OCI-LY3 (cell line): ENCODE measurements at regions not wholly inside any gene's neighbourhood (a gene's known extent, or its start where the extent isn't known, plus 50 kb on each side); places are given as distances from the start of the nearest gene placed in this dataset.

Source experiments
- EZH2phosphoT487 ChIP-seq: fragments of 200-600 bp; shearing (Covaris generic); IDR thresholded peaks from 2 replicates; pipeline ENCODE4 v1.6.1; 2018; ENCODE audit warnings: antibody characterized with exemption, mixed run types, low read depth
- TF ChIP-seq, protein P1 (sequence below): fragments of 200-600, 300-600 bp; sonication (generic); IDR thresholded peaks from 2 replicates; pipeline ENCODE4 v1.5.1; 2014; ENCODE audit warnings: antibody characterized with exemption, low read length, low read depth

DNA sequence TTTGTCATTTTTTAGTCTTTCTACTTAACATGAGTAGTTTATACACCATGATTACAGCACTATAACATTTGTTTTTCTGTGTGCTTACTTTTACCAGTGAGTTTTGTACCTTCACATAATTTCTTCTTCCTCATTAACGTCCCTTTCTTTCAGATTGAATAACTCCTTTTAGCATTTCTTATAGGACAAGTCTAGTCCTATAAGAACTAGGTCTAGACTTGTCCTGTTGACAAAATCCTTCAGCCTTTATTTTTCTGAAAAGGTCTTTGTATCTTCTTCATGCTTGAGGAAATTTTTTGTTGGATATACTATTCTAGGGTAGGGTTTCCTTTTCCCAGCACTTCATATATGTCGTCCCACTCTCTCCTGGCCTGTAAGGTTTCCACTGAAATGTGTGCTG lies 253.3 kb upstream of the ARHGAP24 start:
- TF ChIP-seq, protein P1, sequence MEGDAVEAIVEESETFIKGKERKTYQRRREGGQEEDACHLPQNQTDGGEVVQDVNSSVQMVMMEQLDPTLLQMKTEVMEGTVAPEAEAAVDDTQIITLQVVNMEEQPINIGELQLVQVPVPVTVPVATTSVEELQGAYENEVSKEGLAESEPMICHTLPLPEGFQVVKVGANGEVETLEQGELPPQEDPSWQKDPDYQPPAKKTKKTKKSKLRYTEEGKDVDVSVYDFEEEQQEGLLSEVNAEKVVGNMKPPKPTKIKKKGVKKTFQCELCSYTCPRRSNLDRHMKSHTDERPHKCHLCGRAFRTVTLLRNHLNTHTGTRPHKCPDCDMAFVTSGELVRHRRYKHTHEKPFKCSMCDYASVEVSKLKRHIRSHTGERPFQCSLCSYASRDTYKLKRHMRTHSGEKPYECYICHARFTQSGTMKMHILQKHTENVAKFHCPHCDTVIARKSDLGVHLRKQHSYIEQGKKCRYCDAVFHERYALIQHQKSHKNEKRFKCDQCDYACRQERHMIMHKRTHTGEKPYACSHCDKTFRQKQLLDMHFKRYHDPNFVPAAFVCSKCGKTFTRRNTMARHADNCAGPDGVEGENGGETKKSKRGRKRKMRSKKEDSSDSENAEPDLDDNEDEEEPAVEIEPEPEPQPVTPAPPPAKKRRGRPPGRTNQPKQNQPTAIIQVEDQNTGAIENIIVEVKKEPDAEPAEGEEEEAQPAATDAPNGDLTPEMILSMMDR: no peak
- TF ChIP-seq EZH2phosphoT487: no peak
